NCI-H2227 treated with DMSO at 0.1 percent for 48 hours (cell line): ENCODE measurements at regions not wholly inside any gene's neighbourhood (a gene's known extent, or its start where the extent isn't known, plus 50 kb on each side); places are given as distances from the start of the nearest gene placed in this dataset.

Experiments used
- DNase-seq: peaks from one replicate; lab custom pipeline; 2025; lab: John Stamatoyannopoulos, UW

DNA sequence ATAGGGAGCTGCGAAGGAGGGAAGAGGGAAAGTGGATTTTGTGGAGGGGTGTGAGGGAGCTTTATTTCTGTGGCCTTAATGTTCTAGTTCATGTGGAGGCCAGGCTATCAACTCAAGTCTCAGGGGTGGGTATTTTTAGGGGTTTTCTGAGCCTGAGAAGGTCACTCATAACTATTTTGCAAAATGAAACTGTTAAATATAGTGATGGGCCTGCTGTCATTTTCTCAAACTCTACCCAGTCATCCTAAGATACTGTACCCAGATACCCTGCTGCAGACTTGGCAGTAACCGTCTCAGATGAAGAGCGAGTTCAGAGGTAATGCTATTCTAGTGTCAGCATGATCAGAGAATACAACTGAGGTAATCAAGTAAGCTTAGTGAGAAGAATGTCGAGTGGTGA is 545.0 kb upstream of the TBL1XR1 start:
- DNase-seq: no peak

DNA sequence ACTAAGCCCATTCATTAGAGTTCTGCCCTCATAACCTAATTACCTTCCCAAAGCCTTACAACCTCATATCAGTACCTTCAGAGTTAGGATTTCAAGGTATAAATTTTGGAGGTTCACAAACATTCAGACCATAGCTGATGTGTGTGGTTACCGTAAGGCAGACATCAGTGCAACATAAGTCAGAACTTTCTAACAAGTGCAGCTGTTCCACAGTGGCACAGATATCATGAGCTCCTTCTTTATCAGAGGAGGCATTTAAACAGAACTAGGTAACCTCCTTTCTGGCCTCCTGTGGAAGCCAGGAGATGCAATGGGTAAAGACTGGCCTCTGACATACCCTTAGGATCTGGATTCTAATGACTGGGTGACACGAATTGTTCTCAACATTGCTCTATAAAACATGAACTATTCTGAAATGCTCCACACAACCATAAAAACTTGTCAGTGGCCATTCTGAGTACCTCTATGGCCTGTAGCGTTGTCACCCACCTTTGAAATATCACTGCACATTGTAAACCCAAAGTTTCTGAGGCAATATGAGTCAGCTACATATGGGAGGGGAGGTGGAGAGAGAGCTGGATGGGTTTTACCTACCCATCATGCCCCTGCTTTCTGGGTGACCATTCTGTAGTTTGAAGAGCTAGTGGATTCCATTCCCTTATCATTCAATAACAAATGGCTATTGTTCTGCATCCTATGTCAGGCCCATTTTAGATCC is 546.0 kb upstream of the TBL1XR1 start:
- DNase-seq: no peak

DNA sequence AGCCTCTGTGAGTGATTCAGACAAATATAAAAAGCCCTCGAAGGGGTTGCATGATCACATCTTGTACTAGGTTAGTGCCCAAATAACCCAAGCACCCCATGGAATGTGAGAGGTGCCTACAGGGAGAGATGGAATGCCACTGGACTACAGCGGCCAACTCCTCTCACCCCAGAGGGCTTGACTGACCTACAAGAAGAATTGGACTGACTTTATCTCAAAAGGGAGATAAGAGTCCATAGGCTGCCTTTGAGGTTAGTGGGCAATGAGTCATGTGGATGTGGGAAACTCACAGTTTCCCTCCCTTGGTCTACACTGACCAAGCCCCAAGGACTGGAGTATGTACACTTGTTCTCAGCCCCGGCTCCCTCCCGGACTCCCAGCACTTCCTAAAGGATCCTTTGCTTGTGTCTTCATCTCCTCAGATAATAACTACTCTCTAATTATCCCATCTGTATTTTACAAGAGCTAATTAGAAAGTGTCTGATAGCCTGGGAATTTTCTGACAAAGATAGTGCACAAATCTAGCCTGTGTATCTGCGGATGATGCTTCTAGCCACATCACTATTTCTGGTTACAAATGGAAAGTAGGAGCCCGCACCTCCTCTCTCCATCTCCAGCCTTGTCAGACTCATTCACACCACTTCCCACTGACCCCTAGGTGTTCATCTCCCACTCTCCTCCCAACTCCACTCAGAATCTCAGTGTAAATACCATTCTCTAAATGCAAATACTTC is 547.8 kb upstream of the TBL1XR1 start:
- DNase-seq: no peak

DNA sequence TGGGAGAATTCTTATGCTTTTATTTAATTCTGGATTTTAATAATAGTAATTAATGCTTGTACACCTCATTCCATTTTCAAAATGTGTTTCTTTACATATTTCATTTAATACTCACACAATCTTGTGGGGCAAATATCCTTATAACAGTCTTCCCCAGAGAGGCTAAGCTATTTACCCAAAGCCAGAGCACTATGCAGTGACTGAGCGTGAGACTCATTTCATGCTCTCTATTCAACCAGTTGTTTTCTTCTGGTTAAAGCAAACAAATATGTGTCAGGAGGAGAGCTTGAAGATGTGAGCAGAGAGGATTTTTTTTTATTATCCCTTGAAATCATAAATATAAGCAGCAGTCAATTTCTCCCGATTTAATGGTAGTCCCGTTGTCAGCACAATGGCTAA is 548.3 kb upstream of the TBL1XR1 start:
- DNase-seq: no peak

DNA sequence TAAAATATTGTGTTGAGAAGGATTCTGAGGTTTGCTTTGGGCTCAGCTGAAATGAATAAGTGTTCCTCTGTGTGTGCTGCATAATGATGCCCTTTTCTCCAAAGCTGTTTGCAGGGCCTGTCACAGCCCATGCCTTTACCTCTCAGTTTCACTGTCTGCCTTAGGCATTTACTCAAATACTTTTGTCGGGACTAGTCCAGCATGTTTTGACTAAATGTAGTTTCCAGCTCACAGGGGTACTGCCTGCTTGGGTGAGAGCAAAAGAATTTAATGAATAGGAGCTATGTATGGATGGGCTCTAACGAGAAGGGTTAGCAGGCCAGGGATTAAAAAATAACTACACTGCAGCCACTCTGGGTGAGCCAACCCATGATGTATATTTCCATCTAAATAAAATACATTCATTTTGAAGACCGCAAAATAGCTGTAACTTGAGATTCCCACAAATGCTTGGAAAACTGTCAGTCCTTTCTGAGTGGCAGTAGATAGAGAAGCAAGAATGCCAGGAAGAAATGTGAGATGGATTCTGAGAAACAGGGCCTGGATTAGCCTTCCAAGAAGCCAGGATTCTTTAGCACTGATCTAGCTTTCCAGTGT is 549.2 kb upstream of the TBL1XR1 start:
- DNase-seq: no peak

DNA sequence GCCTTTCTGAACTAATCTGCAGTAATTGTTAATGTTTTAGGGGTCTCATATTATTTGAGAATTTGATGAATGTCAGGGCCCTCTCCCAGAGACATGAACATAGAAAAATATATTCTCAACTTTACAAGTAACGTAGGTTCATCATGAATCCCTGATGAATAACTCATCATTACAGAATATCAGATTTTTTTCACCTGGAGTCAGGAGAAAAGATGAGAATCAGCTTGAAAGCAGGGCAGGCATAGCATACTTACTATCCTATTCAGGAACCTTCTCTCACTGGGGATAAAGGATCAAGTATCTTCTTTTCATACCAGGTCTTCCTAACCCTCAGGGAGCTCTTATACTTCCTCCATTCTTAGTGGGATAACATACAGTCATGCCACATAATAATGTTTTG is 552.6 kb upstream of the TBL1XR1 start:
- DNase-seq: no peak

DNA sequence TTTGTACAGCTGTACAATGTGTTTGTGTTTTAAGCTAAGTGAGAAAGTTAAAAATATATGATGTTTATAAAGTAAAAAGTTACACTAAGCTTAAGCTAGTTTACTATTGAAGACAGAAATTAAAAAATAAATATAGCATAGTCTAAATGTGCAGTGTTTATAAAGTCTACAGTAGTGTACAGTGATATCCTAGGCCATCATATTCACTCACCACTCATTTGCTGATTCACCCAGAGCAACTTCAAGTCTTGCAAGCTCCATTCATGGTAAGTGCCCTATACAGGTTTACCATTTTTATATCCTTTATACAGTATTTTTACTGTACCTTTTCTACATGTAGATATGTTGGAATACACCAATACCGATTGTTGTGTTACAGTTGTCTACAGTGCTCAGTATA is 553.2 kb upstream of the TBL1XR1 start:
- no peak for DNase-seq

DNA sequence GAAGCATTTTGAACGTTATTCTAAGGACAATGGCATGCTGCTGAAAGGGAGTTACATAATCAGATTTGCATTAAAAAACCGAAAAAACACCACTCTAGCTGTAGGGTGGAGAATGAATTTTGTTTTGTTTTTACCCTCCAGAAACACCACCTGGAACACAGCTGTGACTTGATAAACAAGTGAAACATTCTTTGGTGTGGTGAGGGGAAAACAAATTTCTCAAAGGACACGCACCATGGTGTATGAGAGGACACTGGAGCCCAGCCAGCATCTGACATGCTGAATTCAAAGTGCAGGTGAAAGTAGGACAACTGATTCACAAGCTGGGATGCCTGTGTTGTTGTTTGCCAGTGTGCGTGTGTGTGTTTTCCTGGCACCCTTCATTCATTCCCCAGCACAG is 554.5 kb upstream of the TBL1XR1 start:
- DNase-seq: no peak

DNA sequence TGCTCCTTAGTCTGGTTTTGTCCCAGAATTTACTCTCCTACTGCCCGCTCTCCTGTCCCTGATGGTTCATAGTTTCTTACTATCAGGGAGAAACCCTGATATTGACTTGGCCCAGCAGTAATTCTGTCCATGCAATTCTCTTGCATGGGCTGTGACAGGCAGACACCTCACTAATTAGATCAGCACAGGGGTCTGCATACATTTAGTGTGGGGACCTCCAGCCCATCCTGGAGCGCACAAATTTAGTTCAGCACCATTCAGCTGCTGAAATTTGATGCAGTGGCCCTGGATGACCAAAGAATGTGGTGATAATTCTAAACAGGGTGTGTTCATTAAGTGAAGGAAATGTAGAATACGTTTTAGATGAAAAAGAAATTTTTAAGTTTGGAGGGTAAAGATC is 555.5 kb upstream of the TBL1XR1 start:
- no peak for DNase-seq

DNA sequence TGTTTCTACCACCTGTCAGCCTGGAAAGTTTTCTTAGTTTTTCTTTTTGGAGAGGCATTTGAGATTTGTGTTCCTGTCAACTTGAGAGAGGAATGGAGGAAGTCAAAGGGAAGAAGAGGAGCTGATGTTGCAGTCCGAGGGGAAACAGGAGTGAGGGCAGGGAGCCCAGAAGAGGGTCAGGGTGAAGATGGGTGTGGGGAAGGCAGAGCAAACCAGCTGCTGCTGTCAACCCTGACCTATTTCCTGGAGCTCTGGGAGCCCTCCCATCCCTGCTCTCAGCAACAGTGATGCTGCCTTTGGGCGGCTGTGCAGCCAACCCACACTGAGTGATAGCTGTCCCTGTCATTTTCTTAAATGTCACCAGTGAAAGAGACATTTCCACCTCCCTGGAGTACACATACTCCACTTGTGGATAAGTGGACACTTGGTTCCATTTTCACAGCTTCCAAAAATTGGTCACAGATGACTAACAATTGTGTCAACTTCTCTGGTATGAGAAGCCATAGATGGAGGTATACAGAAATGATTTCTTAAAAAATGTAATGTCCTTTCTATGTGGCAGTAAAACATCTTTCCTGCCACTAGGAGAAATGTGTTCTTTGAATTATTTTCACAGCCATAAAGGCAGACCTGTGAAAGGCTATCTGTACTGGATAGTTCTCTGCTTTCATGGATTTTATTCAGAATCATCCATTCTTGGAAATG is 556.3 kb upstream of the TBL1XR1 start:
- DNase-seq: no peak

DNA sequence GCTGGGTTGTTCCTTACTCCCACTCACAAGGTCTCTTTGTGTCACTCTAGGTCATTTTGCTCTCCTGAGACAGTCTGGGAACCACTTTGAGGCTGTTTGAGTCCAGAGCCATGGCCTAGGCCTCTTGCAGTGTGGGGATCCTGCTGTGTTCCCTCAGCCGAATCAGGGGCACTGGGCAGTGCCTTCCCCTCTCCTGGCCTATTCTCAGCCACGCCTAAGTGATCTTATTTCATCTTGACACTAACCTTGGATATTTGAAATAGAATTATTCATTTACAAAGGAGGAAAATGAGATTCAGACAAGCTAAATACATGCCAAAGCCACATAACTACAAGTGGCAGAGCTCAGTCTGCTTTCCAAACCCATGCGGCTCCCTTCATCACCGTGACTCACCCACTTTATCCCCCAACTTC is 557.2 kb upstream of the TBL1XR1 start:
- no peak for DNase-seq

DNA sequence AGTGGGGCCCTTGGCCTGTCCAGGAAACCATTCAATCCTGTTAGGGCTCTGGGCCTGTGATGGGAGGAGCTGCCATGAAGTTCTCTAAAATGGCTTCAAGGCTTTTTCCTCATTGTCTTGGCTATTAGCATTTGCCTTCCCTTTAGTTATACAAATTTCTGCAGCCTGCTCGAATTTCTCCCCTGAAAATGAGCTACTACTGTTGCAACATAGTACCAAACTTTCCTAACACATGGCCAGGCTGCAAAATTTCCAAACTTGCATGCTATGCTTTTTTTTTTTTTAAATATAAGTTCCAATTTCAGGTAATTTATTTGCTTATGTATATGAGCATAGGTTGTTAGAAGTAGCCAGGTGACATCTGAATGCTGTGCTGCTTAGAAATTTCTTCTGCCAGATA is 560.8 kb upstream of the TBL1XR1 start:
- DNase-seq: no peak

DNA sequence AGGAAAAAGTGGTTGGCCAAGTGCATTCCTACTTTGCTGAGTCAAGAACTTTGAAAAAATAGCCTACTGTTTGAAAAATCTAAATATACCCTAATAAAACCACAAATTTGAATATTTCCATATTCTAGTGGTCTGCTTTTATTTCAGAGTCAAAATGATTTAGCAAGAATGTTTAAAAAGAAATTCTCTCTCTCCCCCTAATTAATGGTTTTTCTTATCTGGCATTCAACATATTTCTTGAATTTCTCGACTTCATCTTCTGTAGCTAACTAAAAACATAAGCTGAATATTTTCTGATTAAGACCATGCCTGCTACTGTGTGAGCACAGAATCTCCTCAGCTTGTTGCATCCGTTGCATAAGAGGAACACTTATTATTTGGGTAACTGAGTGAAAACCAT is 563.5 kb upstream of the TBL1XR1 start:
- no peak for DNase-seq

DNA sequence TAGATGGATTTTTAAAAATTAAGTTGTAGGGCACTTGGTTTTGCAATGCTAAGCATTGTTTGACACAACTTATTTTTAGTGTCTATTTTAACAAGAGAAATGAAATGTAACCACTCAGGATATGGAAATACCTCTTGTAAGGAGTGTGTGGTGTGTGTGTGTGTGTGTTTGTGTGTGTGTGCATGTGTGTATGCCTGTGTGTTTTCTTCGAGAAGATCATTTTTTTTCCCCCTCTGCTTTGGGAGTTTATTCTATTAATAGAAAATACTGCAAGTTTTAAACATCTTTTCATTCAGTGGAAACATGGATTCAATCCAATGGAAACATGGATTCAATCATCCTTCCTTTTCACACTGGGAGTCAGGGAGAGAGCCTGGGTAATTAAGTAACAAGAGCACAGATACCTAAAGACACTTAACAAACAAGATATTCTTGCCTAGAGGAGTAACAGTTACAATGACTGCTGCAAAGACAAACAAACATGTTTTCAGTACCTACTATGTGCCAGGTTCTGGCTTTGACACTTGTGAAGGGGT is 567.2 kb upstream of the TBL1XR1 start:
- DNase-seq: no peak

DNA sequence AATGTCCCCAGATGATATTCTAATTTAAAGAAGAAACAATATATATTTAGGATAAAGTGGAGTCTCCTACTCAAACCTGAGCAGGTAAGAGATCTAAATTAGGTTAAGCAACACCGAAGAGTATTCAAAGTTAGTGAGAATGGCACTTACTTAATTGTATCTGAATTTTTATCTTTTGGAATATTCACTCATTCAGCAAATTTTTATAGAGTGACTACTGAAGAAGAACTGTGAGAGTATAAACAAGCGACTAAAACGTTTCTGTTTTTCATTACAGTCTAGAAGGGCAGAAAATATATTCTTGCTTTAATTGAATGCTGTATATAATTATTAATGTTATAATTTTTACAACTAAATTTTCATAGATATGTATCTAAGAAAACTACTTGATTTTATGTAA is 567.7 kb upstream of the TBL1XR1 start:
- DNase-seq: no peak

DNA sequence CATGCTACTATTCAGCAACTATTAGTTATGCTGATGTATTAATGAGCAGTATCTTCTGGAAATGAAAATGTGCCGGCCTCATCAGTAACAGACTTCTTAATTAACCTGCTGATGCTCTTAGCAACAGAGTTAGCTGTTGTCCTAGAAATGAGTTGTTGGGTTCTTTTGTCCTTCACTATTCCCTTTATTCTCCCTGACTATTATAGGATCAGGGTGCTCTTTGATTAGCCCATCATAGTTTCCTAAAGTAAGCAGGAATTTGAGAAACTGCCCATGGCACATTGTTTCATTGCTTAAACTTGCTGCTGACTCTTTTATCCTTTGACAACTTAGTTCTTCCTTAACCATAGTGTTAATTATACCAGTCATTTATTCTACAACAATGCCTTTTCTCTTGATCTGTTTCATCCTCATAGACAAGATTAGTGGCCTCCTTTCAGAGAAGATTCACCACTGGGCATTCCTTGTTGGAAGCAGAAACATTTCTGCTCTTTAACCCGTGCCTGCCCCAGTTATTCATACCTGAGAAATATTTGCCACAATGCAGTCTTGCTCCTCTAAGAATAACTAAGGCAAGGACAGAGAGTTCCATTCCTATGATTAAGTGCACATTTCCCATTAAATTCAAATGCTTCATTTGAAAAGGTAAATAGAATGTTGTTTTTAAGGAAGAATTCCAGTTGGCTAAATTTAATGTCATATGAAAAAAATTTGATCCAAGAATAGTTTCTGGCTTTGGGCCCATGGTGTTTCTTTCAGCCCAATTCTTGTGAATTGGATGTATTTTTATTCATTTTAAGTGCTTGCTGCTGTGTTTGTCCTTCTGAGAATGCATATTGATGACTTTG is 573.3 kb upstream of the TBL1XR1 start:
- DNase-seq: no peak

DNA sequence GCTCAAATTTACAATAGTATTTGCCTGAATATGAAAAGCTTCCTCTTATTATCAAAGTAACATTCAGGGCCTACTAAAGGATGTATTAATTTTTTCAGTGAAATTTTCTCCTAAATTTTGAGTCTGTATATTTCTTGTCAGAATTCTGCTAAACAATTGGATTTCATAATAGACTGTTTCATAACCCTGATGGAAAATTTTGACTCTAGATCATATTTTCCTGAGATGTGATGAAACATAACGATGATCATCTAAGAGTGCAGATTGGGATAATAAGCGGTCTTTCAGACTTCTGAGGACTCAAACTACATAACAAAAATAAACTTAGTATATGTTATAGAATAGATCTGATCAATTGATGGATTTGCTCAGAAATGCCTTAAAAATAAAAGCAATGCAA is 574.5 kb upstream of the TBL1XR1 start:
- DNase-seq: no peak

DNA sequence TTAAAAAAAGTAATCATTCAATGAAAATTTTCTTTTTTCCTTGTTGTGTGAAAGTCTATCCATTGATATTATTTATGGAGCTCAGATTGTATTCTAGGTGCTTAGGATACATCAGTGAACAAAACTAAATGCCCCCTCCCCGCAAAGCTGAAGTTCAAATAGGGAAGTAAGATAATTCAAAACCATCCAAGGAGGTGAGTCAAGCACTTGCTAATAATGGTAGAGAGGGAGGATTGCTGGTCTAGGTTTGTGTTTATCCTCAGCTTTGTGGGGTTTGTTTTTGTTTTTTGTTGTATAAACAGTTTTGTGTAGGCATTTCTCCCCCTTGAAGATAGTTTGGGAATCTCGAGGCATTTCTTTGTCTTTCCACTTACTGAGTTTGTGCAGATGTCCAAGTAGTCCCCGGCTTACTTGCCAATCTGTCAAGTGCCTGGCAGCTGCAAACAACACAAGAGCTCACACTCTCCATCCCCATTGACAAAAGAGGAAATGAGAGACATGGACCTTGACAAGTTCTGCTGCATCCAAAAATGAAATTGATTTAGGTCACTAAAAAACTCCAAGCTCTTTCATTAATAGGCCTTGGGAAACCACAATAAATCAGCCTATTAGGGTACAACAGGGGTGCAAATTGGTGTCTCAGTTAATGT is 575.8 kb upstream of the TBL1XR1 start:
- no peak for DNase-seq

DNA sequence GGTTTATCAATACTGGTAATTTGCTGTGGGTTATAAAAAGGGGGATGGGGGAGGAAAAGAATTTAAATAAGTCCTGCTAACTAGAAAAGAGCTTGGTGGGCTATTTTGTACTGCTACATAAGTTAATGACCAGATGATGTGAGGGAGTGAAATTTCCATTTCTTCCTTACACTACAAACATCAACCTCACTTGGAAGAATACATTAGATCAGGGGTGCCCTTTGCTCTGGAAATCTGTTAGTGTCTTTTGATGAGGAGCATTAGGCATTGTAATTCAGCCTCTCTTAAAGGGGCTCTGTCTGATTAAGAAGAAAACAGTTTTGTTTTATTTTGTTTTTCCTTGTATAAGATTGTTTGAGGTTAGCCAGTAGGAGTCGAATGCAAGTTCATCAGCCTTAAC is 576.4 kb upstream of the TBL1XR1 start:
- DNase-seq: no peak

DNA sequence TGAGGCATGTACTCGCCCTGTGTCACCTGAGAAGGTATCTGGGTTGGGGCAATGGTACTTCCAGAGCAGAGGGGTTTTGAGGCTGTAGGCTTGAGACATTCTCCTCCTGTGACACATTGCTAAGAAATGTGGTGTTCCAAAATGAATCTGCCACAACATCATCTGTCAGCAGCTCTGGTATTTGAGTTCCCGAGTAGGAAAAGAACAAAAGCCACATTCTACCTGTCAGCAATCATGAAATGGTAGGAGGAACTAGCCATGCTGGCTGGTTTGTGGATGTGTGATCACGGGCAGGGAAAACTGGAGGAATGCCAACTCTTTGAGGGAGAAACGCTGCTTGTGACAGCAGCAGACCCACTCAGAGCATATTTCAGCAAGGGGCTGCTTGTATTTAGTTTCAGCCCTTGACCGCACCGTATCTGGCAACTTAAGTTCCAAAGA is 579.4 kb upstream of the TBL1XR1 start:
- DNase-seq: no peak

DNA sequence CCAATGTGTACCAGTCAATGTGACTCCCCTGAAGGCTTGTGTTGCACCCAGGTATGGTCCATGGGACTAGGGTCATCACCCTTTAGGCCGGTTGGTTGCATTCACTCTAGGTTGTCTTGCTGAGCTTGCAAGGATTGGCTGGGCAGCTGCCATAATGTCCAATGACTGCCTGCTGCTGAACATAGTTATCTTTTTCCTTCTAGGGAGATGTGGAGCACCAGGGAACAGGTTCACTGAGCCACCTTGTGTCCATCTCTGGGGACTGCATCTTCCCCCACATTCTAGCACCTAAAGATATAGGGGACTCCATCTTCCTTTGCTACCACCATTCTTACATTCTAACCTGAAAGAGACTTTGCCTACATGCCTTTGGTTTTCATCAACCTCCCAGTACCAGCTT is 580.4 kb upstream of the TBL1XR1 start:
- no peak for DNase-seq
